HCT116 (cell line): ENCODE measurements at regions not wholly inside any gene's neighbourhood (a gene's known extent, or its start where the extent isn't known, plus 50 kb on each side); places are given as distances from the start of the nearest gene placed in this dataset.

Source experiments
- ATAC-seq: fragments of 200-7000 bp; cut with Tn5 transposase; 2 replicates; pipeline ENCODE4 v1.9.1; 2020; ENCODE audit warnings: mild to moderate bottlenecking, moderate library complexity
- BruUV-seq: library from RNA; stranded (reverse); fragments of 400-500 nt; replicated peaks from 2 replicates; lab custom pipeline; 2021; lab: Mats Ljungman, UMichigan
- CTCF ChIA-PET: fragments of 300-600 bp; sonication (Branson Sonifier 250); formaldehyde crosslinking; loops from one replicate; lab custom pipeline; 2021; ENCODE audit warnings: antibody characterized with exemption; lab: Charles Lee
- POLR2A ChIA-PET: fragments of 300-600, 350-600 bp; sonication (Branson Sonifier 250); formaldehyde crosslinking; loops from one replicate; lab custom pipeline; 2021; ENCODE audit warnings: antibody characterized with exemption; lab: Charles Lee
- RAD21 ChIA-PET, 2 experiments: fragments of 300-600 bp; sonication (Branson Sonifier 250); formaldehyde crosslinking; loops; one replicate each; lab custom pipeline; 2023; ENCODE audit warnings: low total read pairs in 2 of 2; ENCODE audit not compliant: uncharacterized antibody in 2 of 2, unreplicated experiment in 2 of 2, low non-redundant PET in 1 of 2; lab: Charles Lee
- DNase-seq: peaks from one replicate; pipeline ENCODE4 v3.0.0-alpha.2; 2010; ENCODE audit warnings: low read depth, low spot score
- H2AFZ ChIP-seq: fragments of 200-600 bp; shearing (Covaris generic), sonication (generic); 2 replicates; pipeline ENCODE4 v1.6.1; 2017; ENCODE audit warnings: low read depth, mixed run types, mixed read lengths, antibody characterized with exemption, low read length; ENCODE audit not compliant: poor library complexity, severe bottlenecking
- H3K27ac ChIP-seq: 2 replicates; pipeline ENCODE4 v1.5.1; 2012; ENCODE audit warnings: low read depth, low read length
- H3K27me3 ChIP-seq: fragments of 200-600 bp; sonication (generic); 2 replicates; pipeline ENCODE4 v1.6.1; 2016; ENCODE audit warnings: mixed run types, low read length, mixed read lengths; ENCODE audit not compliant: insufficient read depth
- H3K36me3 ChIP-seq, 2 experiments: fragments of 200-500 bp in 1 of 2; fragments of 200-600 bp in 1 of 2; sonication (Bioruptor generic) in 1 of 2; sonication (generic) in 1 of 2; 2 replicates each; pipeline versions ENCODE4 v1.5.1 to v1.6.1; 2014 to 2016; ENCODE audit warnings: low read length in 2 of 2, inconsistent platforms in 1 of 2, mixed read lengths in 1 of 2, mixed run types in 1 of 2; ENCODE audit not compliant: insufficient read depth in 2 of 2, control insufficient read depth in 1 of 2
- H3K4me1 ChIP-seq, 2 experiments: fragments of 200-600 bp in 1 of 2; sonication (generic) in 1 of 2; 2 replicates each; pipeline versions ENCODE4 v1.5.1 to v1.6.1; 2012 to 2017; ENCODE audit warnings: low read length in 2 of 2, inconsistent platforms in 1 of 2, mild to moderate bottlenecking in 1 of 2, mixed read lengths in 1 of 2, mixed run types in 1 of 2, moderate library complexity in 1 of 2; ENCODE audit not compliant: insufficient read depth in 2 of 2, control insufficient read depth in 1 of 2
- H3K4me2 ChIP-seq: fragments of 200-600 bp; sonication (generic); 2 replicates; pipeline ENCODE4 v1.6.1; 2017; ENCODE audit warnings: mixed run types, low read length, mixed read lengths
- H3K4me3 ChIP-seq, 2 experiments: fragments of 200-600 bp in 1 of 2; sonication (generic) in 1 of 2; replicated peaks in 1 of 2; 2 replicates each; pipeline ENCODE4 v1.5.1; 2011 to 2016; ENCODE audit warnings: low read length in 2 of 2, control low read depth in 1 of 2, low read depth in 1 of 2, mild to moderate bottlenecking in 1 of 2, mixed read lengths in 1 of 2, mixed run types in 1 of 2
- H3K79me2 ChIP-seq: fragments of 200-600 bp; sonication (generic); 2 replicates; pipeline ENCODE4 v1.6.1; 2017; ENCODE audit warnings: mild to moderate bottlenecking, mixed run types, low read length, moderate library complexity, mixed read lengths; ENCODE audit not compliant: insufficient read depth
- H3K9ac ChIP-seq: fragments of 200-600 bp; sonication (generic); 2 replicates; pipeline ENCODE4 v1.6.1; 2016; ENCODE audit warnings: low read length, mixed read lengths
- H3K9me2 ChIP-seq: fragments of 200-600 bp; sonication (generic), shearing (Covaris generic); 2 replicates; pipeline ENCODE4 v1.6.1; 2017; ENCODE audit warnings: mixed run types, mild to moderate bottlenecking, moderate library complexity; ENCODE audit not compliant: insufficient read depth
- H3K9me3 ChIP-seq, 2 experiments: fragments of 200-500 bp in 1 of 2; fragments of 200-600 bp in 1 of 2; sonication (Bioruptor generic) in 1 of 2; sonication (generic) in 1 of 2; 2 replicates each; pipeline ENCODE4 v1.6.1; 2014 to 2017; ENCODE audit warnings: low read length in 2 of 2, mixed read lengths in 2 of 2, inconsistent platforms in 1 of 2, low read depth in 1 of 2, mild to moderate bottlenecking in 1 of 2, mixed run types in 1 of 2, moderate library complexity in 1 of 2; ENCODE audit not compliant: control insufficient read depth in 1 of 2, insufficient read depth in 1 of 2
- H4K20me1 ChIP-seq: fragments of 200-600 bp; sonication (generic), shearing (Covaris generic); 2 replicates; pipeline ENCODE4 v1.6.1; 2017; ENCODE audit warnings: mixed run types, mild to moderate bottlenecking, moderate library complexity; ENCODE audit not compliant: insufficient read depth
- CBX3 ChIP-seq: IDR thresholded peaks from 2 replicates; pipeline ENCODE4 v1.6.1; 2012; ENCODE audit warnings: low read depth
- CEBPB ChIP-seq: IDR thresholded peaks from 2 replicates; pipeline ENCODE4 v1.6.1; 2012; ENCODE audit warnings: low read depth
- EGR1 ChIP-seq: IDR thresholded peaks from 2 replicates; pipeline ENCODE4 v1.6.1; 2012; ENCODE audit warnings: low read depth
- ELF1 ChIP-seq: IDR thresholded peaks from 2 replicates; pipeline ENCODE4 v1.6.1; 2012; ENCODE audit warnings: low read depth, borderline replicate concordance
- EZH2phosphoT487 ChIP-seq: fragments of 200-600 bp; IDR thresholded peaks from 2 replicates; pipeline ENCODE4 v1.6.1; 2018; ENCODE audit warnings: antibody characterized with exemption, borderline replicate concordance
- RAD21 ChIP-seq: IDR thresholded peaks from 2 replicates; pipeline ENCODE4 v1.6.1; 2012; ENCODE audit warnings: low read depth, mild to moderate bottlenecking
- SRF ChIP-seq: IDR thresholded peaks from 2 replicates; pipeline ENCODE4 v1.6.1; 2012; ENCODE audit warnings: low read depth
- ZNF274 ChIP-seq: fragments of 200-500 bp; sonication (Bioruptor generic); IDR thresholded peaks from 2 replicates; pipeline ENCODE4 v1.6.1; 2014; ENCODE audit warnings: mild to moderate bottlenecking, low read depth, low read length, inconsistent platforms
- intact Hi-C: fragments of 100-400 bp; cut with micrococcal nuclease; formaldehyde crosslinking; loops from 2 replicates; pipeline ENCODE4 v1.10.0; 2022
- TF ChIP-seq, protein P1 (sequence below): IDR thresholded peaks from 2 replicates; pipeline ENCODE4 v1.6.1; 2012
- TF ChIP-seq, protein P2 (sequence below): IDR thresholded peaks from 2 replicates; pipeline ENCODE4 v1.6.1; 2012
- TF ChIP-seq, protein P3 (sequence below): IDR thresholded peaks from 2 replicates; pipeline ENCODE4 v1.6.1; 2011; ENCODE audit warnings: mild to moderate bottlenecking, low read length, moderate library complexity; ENCODE audit not compliant: insufficient replicate concordance; ENCODE audit errors: extremely low read depth
- TF ChIP-seq, protein P4 (sequence below), 3 experiments: fragments of 200-600 bp in 1 of 3; sonication (generic) in 1 of 3; IDR thresholded peaks in 2 of 3; conservative IDR thresholded peaks in 1 of 3; 2 replicates each; pipeline ENCODE4 v1.5.1; 2012 to 2017; ENCODE audit warnings: low read depth in 2 of 3, low read length in 2 of 3, antibody characterized with exemption in 1 of 3, borderline replicate concordance in 1 of 3, control low read depth in 1 of 3, mild to moderate bottlenecking in 1 of 3, mixed read lengths in 1 of 3, mixed run types in 1 of 3, moderate library complexity in 1 of 3; ENCODE audit not compliant: insufficient read depth in 1 of 3

DNA sequence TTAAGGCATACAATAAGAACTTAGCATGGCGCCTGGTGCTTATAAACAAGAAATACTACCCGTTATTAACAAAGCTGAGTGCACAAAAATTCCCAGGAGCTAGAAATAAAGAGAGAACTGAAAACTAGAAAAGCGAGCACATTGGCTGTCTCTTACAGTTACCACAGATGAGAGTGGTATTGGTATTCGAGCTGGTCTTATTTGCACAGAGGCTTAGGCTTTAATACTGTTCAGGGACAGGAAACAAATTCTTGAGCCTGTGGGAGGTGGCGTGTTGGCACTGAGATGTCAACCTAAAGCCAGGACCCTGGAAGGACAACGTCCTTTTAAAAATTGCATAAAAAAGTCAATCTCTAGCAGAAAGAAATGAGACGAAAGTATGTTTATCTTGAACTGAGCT, 67.3 kb upstream of the IGFBP2 start:
- H2AFZ ChIP-seq: no peak overlapping the region
- no peaks in the 10 kb centered on the region for H3K9me2 ChIP-seq
- H3K4me2 ChIP-seq: no peak overlapping the region
- no TSS peak for BruUV-seq
- no peak for DNase-seq
- ATAC-seq: no peak
- no peaks in the 10 kb centered on the region for H3K36me3 ChIP-seq
- no peaks in the 10 kb centered on the region for H4K20me1 ChIP-seq
- no peaks in the 10 kb centered on the region for H3K9me3 ChIP-seq
- TF ChIP-seq EZH2phosphoT487 (no peak), ELF1 (no peak), SRF (no peak), CBX3 (no peak), RAD21 (no peak)
- no peaks in the 10 kb centered on the region for H3K27me3 ChIP-seq
- intact Hi-C loops: no loop called here
- H3K9ac ChIP-seq: no peak overlapping the region
- POLR2A ChIA-PET: no interaction called here
- H3K4me3 ChIP-seq: no peak overlapping the region
- CTCF ChIA-PET: no interaction called here
- H3K4me1 ChIP-seq: no peaks in the 10 kb centered on the region
- RAD21 ChIA-PET: no interaction called here
- H3K79me2 ChIP-seq: no peaks in the 10 kb centered on the region
- no peak overlapping the region for H3K27ac ChIP-seq

DNA sequence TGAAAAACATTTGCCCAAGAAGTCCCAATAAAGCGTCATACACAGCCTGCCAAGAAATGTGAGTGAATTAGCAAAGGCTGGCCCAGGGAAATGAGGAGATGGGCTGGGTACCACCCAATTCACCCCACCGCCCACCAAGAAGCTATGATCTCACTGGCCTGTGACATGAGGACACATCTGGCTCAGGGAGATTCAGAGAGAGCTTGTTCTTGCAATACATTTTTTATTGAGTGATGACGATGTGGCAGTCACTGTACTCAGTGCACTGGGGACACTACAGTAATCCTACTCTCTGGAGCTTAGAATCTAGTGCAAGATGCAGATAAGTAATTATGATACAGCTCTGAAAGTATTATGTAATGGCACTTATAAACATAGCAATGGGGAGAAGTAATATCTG, 64.6 kb upstream of the IGFBP2 start:
- Histone ChIP-seq H3K4me2 (no peak overlapping the region), H3K79me2 (no peaks in the 10 kb centered on the region), H3K27ac (no peak overlapping the region), H3K4me3 (no peak overlapping the region), H3K36me3 (no peaks in the 10 kb centered on the region), H3K9me2 (no peaks in the 10 kb centered on the region), H2AFZ (no peak overlapping the region), H3K4me1 (peaks cover 7 to 17% of the 10 kb centered on the region in 2 experiments; a peak in 3 of 4 replicates), H4K20me1 (no peaks in the 10 kb centered on the region), H3K27me3 (no peaks in the 10 kb centered on the region), H3K9ac (no peak overlapping the region), H3K9me3 (no peaks in the 10 kb centered on the region)
- intact Hi-C loops: no loop called here
- no peak for DNase-seq
- ChIA-PET RAD21 (no interaction called here), CTCF (no interaction called here), POLR2A (no interaction called here)
- no peak for ATAC-seq
- no TSS peak for BruUV-seq
- no peak for TF ChIP-seq EGR1
- TF ChIP-seq ELF1: no peak
- TF ChIP-seq, protein P1, sequence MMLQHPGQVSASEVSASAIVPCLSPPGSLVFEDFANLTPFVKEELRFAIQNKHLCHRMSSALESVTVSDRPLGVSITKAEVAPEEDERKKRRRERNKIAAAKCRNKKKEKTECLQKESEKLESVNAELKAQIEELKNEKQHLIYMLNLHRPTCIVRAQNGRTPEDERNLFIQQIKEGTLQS: no peak
- no peak for TF ChIP-seq ZNF274
- TF ChIP-seq, protein P2, sequence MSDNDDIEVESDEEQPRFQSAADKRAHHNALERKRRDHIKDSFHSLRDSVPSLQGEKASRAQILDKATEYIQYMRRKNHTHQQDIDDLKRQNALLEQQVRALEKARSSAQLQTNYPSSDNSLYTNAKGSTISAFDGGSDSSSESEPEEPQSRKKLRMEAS: no peak
- TF ChIP-seq, protein P3, sequence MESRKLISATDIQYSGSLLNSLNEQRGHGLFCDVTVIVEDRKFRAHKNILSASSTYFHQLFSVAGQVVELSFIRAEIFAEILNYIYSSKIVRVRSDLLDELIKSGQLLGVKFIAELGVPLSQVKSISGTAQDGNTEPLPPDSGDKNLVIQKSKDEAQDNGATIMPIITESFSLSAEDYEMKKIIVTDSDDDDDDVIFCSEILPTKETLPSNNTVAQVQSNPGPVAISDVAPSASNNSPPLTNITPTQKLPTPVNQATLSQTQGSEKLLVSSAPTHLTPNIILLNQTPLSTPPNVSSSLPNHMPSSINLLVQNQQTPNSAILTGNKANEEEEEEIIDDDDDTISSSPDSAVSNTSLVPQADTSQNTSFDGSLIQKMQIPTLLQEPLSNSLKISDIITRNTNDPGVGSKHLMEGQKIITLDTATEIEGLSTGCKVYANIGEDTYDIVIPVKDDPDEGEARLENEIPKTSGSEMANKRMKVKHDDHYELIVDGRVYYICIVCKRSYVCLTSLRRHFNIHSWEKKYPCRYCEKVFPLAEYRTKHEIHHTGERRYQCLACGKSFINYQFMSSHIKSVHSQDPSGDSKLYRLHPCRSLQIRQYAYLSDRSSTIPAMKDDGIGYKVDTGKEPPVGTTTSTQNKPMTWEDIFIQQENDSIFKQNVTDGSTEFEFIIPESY: no peak
- TF ChIP-seq SRF: no peak
- no peak for TF ChIP-seq CBX3
- TF ChIP-seq CEBPB: no peak
- TF ChIP-seq, protein P4, sequence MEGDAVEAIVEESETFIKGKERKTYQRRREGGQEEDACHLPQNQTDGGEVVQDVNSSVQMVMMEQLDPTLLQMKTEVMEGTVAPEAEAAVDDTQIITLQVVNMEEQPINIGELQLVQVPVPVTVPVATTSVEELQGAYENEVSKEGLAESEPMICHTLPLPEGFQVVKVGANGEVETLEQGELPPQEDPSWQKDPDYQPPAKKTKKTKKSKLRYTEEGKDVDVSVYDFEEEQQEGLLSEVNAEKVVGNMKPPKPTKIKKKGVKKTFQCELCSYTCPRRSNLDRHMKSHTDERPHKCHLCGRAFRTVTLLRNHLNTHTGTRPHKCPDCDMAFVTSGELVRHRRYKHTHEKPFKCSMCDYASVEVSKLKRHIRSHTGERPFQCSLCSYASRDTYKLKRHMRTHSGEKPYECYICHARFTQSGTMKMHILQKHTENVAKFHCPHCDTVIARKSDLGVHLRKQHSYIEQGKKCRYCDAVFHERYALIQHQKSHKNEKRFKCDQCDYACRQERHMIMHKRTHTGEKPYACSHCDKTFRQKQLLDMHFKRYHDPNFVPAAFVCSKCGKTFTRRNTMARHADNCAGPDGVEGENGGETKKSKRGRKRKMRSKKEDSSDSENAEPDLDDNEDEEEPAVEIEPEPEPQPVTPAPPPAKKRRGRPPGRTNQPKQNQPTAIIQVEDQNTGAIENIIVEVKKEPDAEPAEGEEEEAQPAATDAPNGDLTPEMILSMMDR (IDR thresholded peaks at IDR 0.05 in 2 of 3, conservative IDR thresholded peaks at IDR 0.05 in 1 of 3; ENCODE audit: borderline replicate concordance in 1 of 3, insufficient read depth in 1 of 3, low read depth in 2 of 3, low read length in 2 of 3): no peak
